ENCODE measurements at regions not wholly inside any gene's neighbourhood (a gene's known extent, or its start where the extent isn't known, plus 50 kb on each side); places are given as distances from the start of the nearest gene placed in this dataset.

DNA sequence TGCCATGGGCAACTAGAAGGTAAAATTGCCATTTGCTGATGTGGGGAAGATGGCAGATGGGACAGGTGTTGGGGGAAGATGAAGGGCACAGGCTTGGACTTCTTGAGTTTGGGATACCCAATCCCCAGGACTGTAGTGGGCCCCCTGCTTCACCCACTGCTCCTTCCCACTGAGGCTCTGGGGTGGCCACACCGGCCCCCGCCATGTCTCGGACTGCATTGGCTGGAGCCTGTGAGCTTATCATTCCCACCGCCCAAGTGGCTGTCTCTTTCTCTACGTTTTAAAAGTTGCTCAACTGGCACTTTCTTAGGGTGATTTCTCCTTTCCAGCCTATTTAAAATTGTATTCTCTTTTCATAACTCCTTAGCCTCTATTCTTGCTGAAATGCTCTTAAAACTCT is 730.0 kb upstream of the ADAMTS16 start:
- no peak overlapping the region for H3K4me3 ChIP-seq (ENCODE audit: control extremely low read depth in 1 of 5, extremely low read depth in 1 of 5, insufficient read depth in 1 of 5, low read depth in 2 of 5, low read length in 4 of 5)
- H3K27me3 Mint-ChIP-seq, result no peaks in the 10 kb centered on the region
- ATAC-seq (ENCODE audit: low read depth) (no peak), DNase-seq (no peak)
- no peak overlapping the region for H3K27ac ChIP-seq (ENCODE audit: low read length in 2 of 2)
- TF ChIP-seq, protein P1, sequence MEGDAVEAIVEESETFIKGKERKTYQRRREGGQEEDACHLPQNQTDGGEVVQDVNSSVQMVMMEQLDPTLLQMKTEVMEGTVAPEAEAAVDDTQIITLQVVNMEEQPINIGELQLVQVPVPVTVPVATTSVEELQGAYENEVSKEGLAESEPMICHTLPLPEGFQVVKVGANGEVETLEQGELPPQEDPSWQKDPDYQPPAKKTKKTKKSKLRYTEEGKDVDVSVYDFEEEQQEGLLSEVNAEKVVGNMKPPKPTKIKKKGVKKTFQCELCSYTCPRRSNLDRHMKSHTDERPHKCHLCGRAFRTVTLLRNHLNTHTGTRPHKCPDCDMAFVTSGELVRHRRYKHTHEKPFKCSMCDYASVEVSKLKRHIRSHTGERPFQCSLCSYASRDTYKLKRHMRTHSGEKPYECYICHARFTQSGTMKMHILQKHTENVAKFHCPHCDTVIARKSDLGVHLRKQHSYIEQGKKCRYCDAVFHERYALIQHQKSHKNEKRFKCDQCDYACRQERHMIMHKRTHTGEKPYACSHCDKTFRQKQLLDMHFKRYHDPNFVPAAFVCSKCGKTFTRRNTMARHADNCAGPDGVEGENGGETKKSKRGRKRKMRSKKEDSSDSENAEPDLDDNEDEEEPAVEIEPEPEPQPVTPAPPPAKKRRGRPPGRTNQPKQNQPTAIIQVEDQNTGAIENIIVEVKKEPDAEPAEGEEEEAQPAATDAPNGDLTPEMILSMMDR (IDR thresholded peaks at IDR 0.05), result no peak
- TF ChIP-seq EZH2 (IDR thresholded peaks at IDR 0.05; ENCODE audit: borderline replicate concordance, insufficient read depth, low read depth, low read length, poor library complexity, severe bottlenecking), result no peak
- peaks cover 0 to 12% (median 0%) of the 10 kb centered on the region in 3 donors for H3K9me3 ChIP-seq (ENCODE audit: control extremely low read depth in 1 of 3, control insufficient read depth in 2 of 3, insufficient read depth in 1 of 3, low read length in 2 of 3)
- no peak overlapping the region for H2AFZ ChIP-seq (ENCODE audit: insufficient read depth, low read depth, low read length, poor library complexity, severe bottlenecking)
- H3K9me3 Mint-ChIP-seq (ENCODE audit: insufficient read depth), result no peaks in the 10 kb centered on the region
- H3K4me3 Mint-ChIP-seq, result no peak overlapping the region
- H4K20me1 ChIP-seq (ENCODE audit: control insufficient read depth, insufficient read depth, low read length, poor library complexity, severe bottlenecking), result no peaks in the 10 kb centered on the region
- no peak overlapping the region for H3K4me2 ChIP-seq (replicated peaks; ENCODE audit: low read depth, low read length, poor library complexity, severe bottlenecking)
- no peaks in the 10 kb centered on the region for H3K79me2 ChIP-seq (ENCODE audit: control insufficient read depth, insufficient read depth, low read length)
- H3K4me1 ChIP-seq (ENCODE audit: control insufficient read depth in 2 of 2, insufficient read depth in 2 of 2, low read length in 2 of 2), result no peaks in the 10 kb centered on the region
- POLR2A ChIA-PET, result no interaction called here
- no peaks in the 10 kb centered on the region for H3K36me3 ChIP-seq (replicated peaks in 1 of 2; ENCODE audit: control extremely low read depth in 1 of 2, control insufficient read depth in 1 of 2, extremely low read depth in 1 of 2, insufficient read depth in 2 of 2, low read length in 1 of 2)
- intact Hi-C loops (cut with micrococcal nuclease), result no loop called here
- CTCF ChIA-PET, result no interaction called here
- no peaks in the 10 kb centered on the region for H3K27me3 ChIP-seq (replicated peaks in 1 of 4; ENCODE audit: control extremely low read depth in 1 of 4, control insufficient read depth in 3 of 4, insufficient read depth in 4 of 4, low read length in 3 of 4)
- 91% methylated on average over 5 of the region's 5 CpGs for WGBS (ENCODE audit: insufficient coverage)
- no peaks in the 10 kb centered on the region for H3K4me1 Mint-ChIP-seq
- H3K9ac ChIP-seq (ENCODE audit: low read length), result no peak overlapping the region
- H3K27ac Mint-ChIP-seq, result no peak overlapping the region

DNA sequence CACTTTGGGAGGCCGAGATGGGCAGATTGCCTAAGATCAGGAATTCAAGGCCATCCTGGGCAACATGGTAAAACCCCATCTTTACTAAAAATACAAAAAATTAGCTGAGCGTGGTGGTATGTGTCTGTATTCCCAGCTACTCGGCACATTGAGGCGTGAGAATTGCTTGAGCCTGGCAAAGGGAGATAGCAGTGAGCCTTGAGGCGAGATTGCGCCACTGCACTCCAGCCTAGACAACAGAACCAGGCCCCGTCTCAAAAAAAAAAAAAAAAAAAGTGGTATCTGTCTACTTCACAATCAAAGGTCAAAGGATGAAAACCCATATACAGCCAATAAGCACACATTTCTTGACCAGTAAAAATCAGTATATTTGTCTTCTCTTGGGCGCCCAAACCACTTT is 728.5 kb upstream of the ADAMTS16 start:
- TF ChIP-seq, protein P1 (IDR thresholded peaks at IDR 0.05), result no peak
- TF ChIP-seq EZH2 (IDR thresholded peaks at IDR 0.05; ENCODE audit: borderline replicate concordance, insufficient read depth, low read depth, low read length, poor library complexity, severe bottlenecking), result no peak
- Histone ChIP-seq H3K27ac (ENCODE audit: low read length in 2 of 2) (no peak overlapping the region), H3K79me2 (ENCODE audit: control insufficient read depth, insufficient read depth, low read length) (no peaks in the 10 kb centered on the region), H3K9ac (ENCODE audit: low read length) (no peak overlapping the region), H3K4me1 (ENCODE audit: control insufficient read depth in 2 of 2, insufficient read depth in 2 of 2, low read length in 2 of 2) (no peaks in the 10 kb centered on the region), H3K27me3 (replicated peaks in 1 of 4; ENCODE audit: control extremely low read depth in 1 of 4, control insufficient read depth in 3 of 4, insufficient read depth in 4 of 4, low read length in 3 of 4) (no peaks in the 10 kb centered on the region), H3K4me2 (replicated peaks; ENCODE audit: low read depth, low read length, poor library complexity, severe bottlenecking) (no peak overlapping the region), H4K20me1 (ENCODE audit: control insufficient read depth, insufficient read depth, low read length, poor library complexity, severe bottlenecking) (no peaks in the 10 kb centered on the region), H3K36me3 (replicated peaks in 1 of 2; ENCODE audit: control extremely low read depth in 1 of 2, control insufficient read depth in 1 of 2, extremely low read depth in 1 of 2, insufficient read depth in 2 of 2, low read length in 1 of 2) (no peaks in the 10 kb centered on the region), H3K9me3 (ENCODE audit: control extremely low read depth in 1 of 3, control insufficient read depth in 2 of 3, insufficient read depth in 1 of 3, low read length in 2 of 3) (peaks cover 0 to 13% (median 0%) of the 10 kb centered on the region in 3 donors), H3K4me3 (ENCODE audit: control extremely low read depth in 1 of 5, extremely low read depth in 1 of 5, insufficient read depth in 1 of 5, low read depth in 2 of 5, low read length in 4 of 5) (no peak overlapping the region), H2AFZ (ENCODE audit: insufficient read depth, low read depth, low read length, poor library complexity, severe bottlenecking) (no peak overlapping the region)
- Mint-ChIP-seq H3K27ac (no peak overlapping the region), H3K9me3 (ENCODE audit: insufficient read depth) (no peaks in the 10 kb centered on the region), H3K4me1 (no peaks in the 10 kb centered on the region), H3K27me3 (no peaks in the 10 kb centered on the region), H3K4me3 (no peak overlapping the region)
- POLR2A ChIA-PET, result interaction anchor here (0.6 kb wide), 1 partner anchor 332 kb away, joined by 3 read pairs; no protein-coding TSS in a partner anchor
- intact Hi-C loops (cut with micrococcal nuclease), result no loop called here
- CTCF ChIA-PET, result no interaction called here
- no peak for ATAC-seq (ENCODE audit: low read depth)
- no peak for DNase-seq
- WGBS (ENCODE audit: insufficient coverage), result 93% methylated on average over 6 of the region's 8 CpGs
